HFF-Myc (cell line): ENCODE measurements at regions not wholly inside any gene's neighbourhood (a gene's known extent, or its start where the extent isn't known, plus 50 kb on each side); places are given as distances from the start of the nearest gene placed in this dataset.

Source experiments
- DNase-seq: peaks from one replicate; pipeline ENCODE4 v3.0.0-alpha.2; 2011; ENCODE audit warnings: low read depth; ENCODE audit errors: extremely low read depth
- H3K4me3 ChIP-seq: replicated peaks from 2 replicates; pipeline ENCODE4 v1.5.1; 2011; ENCODE audit warnings: low read depth, mild to moderate bottlenecking, control low read depth, low read length
- TF ChIP-seq, protein P1 (sequence below): IDR thresholded peaks from 2 replicates; pipeline ENCODE4 v1.5.1; 2012; ENCODE audit warnings: mild to moderate bottlenecking, low read depth, low read length, control low read depth; ENCODE audit errors: missing control alignments

- no peak overlapping the region for H3K4me3 ChIP-seq
- TF ChIP-seq, protein P1, sequence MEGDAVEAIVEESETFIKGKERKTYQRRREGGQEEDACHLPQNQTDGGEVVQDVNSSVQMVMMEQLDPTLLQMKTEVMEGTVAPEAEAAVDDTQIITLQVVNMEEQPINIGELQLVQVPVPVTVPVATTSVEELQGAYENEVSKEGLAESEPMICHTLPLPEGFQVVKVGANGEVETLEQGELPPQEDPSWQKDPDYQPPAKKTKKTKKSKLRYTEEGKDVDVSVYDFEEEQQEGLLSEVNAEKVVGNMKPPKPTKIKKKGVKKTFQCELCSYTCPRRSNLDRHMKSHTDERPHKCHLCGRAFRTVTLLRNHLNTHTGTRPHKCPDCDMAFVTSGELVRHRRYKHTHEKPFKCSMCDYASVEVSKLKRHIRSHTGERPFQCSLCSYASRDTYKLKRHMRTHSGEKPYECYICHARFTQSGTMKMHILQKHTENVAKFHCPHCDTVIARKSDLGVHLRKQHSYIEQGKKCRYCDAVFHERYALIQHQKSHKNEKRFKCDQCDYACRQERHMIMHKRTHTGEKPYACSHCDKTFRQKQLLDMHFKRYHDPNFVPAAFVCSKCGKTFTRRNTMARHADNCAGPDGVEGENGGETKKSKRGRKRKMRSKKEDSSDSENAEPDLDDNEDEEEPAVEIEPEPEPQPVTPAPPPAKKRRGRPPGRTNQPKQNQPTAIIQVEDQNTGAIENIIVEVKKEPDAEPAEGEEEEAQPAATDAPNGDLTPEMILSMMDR = no peak
- DNase-seq = no peak
Observed at GRCh38 chr1:87568005-87568404, 239.3 kb downstream of the LMO4 start.

- TF ChIP-seq, protein P1 = no peak
- DNase-seq = no peak
- no peak overlapping the region for H3K4me3 ChIP-seq
Observed at GRCh38 chr1:87568911-87569310, 240.2 kb downstream of the LMO4 start.

DNA sequence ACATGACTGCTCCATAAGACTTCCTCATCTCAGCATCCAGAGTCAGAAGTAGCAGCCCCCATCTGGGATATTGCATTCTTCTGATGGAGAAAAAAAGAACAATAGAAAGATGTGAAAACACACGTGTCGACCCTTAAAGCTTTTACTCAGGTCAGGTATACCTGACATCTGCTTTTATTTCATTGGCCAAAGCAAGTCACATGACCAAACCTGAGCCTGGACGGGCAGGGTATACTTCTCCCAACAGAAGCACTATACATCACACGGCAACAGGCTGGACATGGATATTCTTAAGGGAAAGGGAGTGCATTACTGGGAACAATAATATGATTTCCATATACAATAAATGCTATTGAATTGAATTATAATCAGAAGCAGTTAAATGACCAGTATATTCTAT, 243.3 kb downstream of the LMO4 start:
- TF ChIP-seq, protein P1 = no peak
- no peak for DNase-seq
- no peak overlapping the region for H3K4me3 ChIP-seq

- H3K4me3 ChIP-seq = no peak overlapping the region
- no peak for DNase-seq
- TF ChIP-seq, protein P1 = no peak
Observed at GRCh38 chr1:87572891-87573290, 244.2 kb downstream of the LMO4 start.

GRCh38 chr1:87575528-87575927, 246.8 kb downstream of the LMO4 start:
- TF ChIP-seq, protein P1 = no peak
- H3K4me3 ChIP-seq = no peak overlapping the region
- no peak for DNase-seq

DNA sequence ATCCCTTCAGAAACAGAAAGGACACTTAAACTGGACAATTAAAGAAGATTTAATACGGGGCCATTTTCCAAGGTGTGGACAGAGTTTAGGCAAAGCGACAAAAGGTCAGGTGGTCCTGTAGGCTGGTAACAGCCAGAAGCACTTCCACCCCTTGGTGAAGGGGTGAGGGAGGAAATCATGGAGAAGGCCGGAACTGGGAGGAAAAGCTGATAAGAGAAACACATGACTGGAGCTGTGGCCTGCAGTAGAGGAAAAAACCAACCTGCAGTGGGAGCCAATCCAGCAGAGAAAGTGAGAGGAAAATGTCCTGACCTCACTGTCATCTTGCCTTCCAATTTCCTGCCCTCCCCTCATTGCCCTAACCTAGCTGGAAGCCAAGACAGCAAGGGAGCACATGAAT, 249.8 kb downstream of the LMO4 start:
- DNase-seq = no peak
- TF ChIP-seq, protein P1 = no peak
- H3K4me3 ChIP-seq = no peak overlapping the region

GRCh38 chr1:87583459-87583858, 254.8 kb downstream of the LMO4 start:
- TF ChIP-seq, protein P1 = no peak
- H3K4me3 ChIP-seq = no peak overlapping the region
- no peak for DNase-seq
